Gastrocnemius medialis (tissue), 4 donors: ENCODE measurements at regions not wholly inside any gene's neighbourhood (a gene's known extent, or its start where the extent isn't known, plus 50 kb on each side); places are given as distances from the start of the nearest gene placed in this dataset.
A peak's percentile ranks its signal among the peaks of the same experiment; 100 is the strongest.

ENCODE experiments used
- ATAC-seq, 2 donors: fragments of 150-250 bp; one replicate each; pipeline ENCODE4 v1.9.1; 2016
- DNase-seq, 2 donors: peaks; one replicate each; pipeline ENCODE4 v3.0.0-alpha.2; 2019
- H3K27ac ChIP-seq, 4 donors: fragments of 200-600 bp; sonication (generic); 1 replicate in 1 of 4; 2 replicates in 3 of 4; pipeline ENCODE4 v1.5.1; 2016 to 2018; ENCODE audit warnings: mild to moderate bottlenecking in 2 of 4, moderate library complexity in 1 of 4
- H3K27me3 ChIP-seq, 3 donors: fragments of 200-600 bp; sonication (generic) in 2 of 3; 1 replicate in 1 of 3; 2 replicates in 2 of 3; pipeline versions ENCODE4 v1.5.1 to v1.6.0; 2016 to 2019; ENCODE audit warnings: mild to moderate bottlenecking in 1 of 3, moderate library complexity in 1 of 3
- H3K36me3 ChIP-seq, 2 donors: fragments of 200-600 bp; sonication (generic) in 1 of 2; one replicate each; pipeline ENCODE4 v1.5.1; 2017 to 2018
- H3K4me1 ChIP-seq, 2 donors: fragments of 200-600 bp; sonication (generic) in 1 of 2; one replicate each; pipeline ENCODE4 v1.5.1; 2016 to 2017; ENCODE audit warnings: mild to moderate bottlenecking in 2 of 2
- H3K4me3 ChIP-seq, 4 donors: fragments of 200-600 bp; sonication (generic) in 3 of 4; 1 replicate in 1 of 4; 2 replicates in 3 of 4; pipeline ENCODE4 v1.5.1; 2016 to 2019; ENCODE audit warnings: mild to moderate bottlenecking in 2 of 4
- H3K9me3 ChIP-seq, 3 donors: fragments of 200-600 bp; sonication (generic) in 2 of 3; 1 replicate in 1 of 3; 2 replicates in 2 of 3; pipeline ENCODE4 v1.5.1; 2016 to 2019
- POLR2A ChIP-seq, 2 donors: fragments of 450-650 bp; IDR thresholded peaks; one replicate each; pipeline ENCODE4 v1.6.1; 2017; ENCODE audit warnings: antibody characterized with exemption in 2 of 2, mild to moderate bottlenecking in 2 of 2, moderate library complexity in 2 of 2
- in situ Hi-C, 4 donors: fragments of 200-750 bp; cut with MboI; loops; one replicate each; pipeline versions ENCODE4 v1.15.0 to v1.8.0; 2017; ENCODE audit warnings: low sequenced_read_pairs in 4 of 4
- intact Hi-C: fragments of 100-400 bp; cut with DNase I; formaldehyde crosslinking; loops from one replicate; pipeline ENCODE4 v1.15.1; 2023; ENCODE audit warnings: low total_unique reads
- TF ChIP-seq, protein P1 (sequence below), 5 experiments: fragments of 450-650 bp in 3 of 5; fragments of 200-600 bp in 2 of 5; sonication (generic) in 2 of 5; IDR thresholded peaks in 4 of 5; conservative IDR thresholded peaks in 1 of 5; 1 replicate in 4 of 5; 2 replicates in 1 of 5; pipeline ENCODE4 v1.5.1; 2016 to 2019; ENCODE audit warnings: antibody characterized with exemption in 5 of 5, mild to moderate bottlenecking in 3 of 5, moderate library complexity in 3 of 5

GRCh38 chr18:25830787-25831186 is 259.6 kb downstream of the SS18 start:
- H3K36me3 ChIP-seq: no peaks in the 10 kb centered on the region
- ATAC-seq: peak; percentile 86 to 89
- DNase-seq: peak; percentile 32 to 58

GRCh38 chr18:25827961-25828561 is 262.4 kb downstream of the SS18 start:
- intact Hi-C loops: no loop called here
- no peaks in the 10 kb centered on the region for H3K9me3 ChIP-seq
- no peak for ATAC-seq
- no peak for DNase-seq
- TF ChIP-seq, protein P1, sequence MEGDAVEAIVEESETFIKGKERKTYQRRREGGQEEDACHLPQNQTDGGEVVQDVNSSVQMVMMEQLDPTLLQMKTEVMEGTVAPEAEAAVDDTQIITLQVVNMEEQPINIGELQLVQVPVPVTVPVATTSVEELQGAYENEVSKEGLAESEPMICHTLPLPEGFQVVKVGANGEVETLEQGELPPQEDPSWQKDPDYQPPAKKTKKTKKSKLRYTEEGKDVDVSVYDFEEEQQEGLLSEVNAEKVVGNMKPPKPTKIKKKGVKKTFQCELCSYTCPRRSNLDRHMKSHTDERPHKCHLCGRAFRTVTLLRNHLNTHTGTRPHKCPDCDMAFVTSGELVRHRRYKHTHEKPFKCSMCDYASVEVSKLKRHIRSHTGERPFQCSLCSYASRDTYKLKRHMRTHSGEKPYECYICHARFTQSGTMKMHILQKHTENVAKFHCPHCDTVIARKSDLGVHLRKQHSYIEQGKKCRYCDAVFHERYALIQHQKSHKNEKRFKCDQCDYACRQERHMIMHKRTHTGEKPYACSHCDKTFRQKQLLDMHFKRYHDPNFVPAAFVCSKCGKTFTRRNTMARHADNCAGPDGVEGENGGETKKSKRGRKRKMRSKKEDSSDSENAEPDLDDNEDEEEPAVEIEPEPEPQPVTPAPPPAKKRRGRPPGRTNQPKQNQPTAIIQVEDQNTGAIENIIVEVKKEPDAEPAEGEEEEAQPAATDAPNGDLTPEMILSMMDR (IDR thresholded peaks at IDR 0.05 in 4 of 5, conservative IDR thresholded peaks at IDR 0.05 in 1 of 5): no peak
- no peak for TF ChIP-seq POLR2A (IDR thresholded peaks at IDR 0.05)
- no peaks in the 10 kb centered on the region for H3K27me3 ChIP-seq
- peaks cover 0 to 4% of the 10 kb centered on the region in 2 donors for H3K4me1 ChIP-seq
- no peak overlapping the region for H3K4me3 ChIP-seq
- H3K36me3 ChIP-seq: no peaks in the 10 kb centered on the region
- in situ Hi-C loops: loop anchor here in 2 of 4 donors (25.0 kb wide), 2 partner anchors 741 to 941 kb away; no protein-coding TSS in a partner anchor
- no peak overlapping the region for H3K27ac ChIP-seq

More at GRCh38 chr18:25830787-25831186, 259.6 kb downstream of the SS18 start:
- Histone ChIP-seq H3K27me3 (no peaks in the 10 kb centered on the region), H3K4me3 (no peak overlapping the region), H3K4me1 (peaks cover 0 to 4% of the 10 kb centered on the region in 2 donors), H3K27ac (no peak overlapping the region), H3K9me3 (no peaks in the 10 kb centered on the region)
- no peak for TF ChIP-seq POLR2A (IDR thresholded peaks at IDR 0.05)
- TF ChIP-seq, protein P1 (IDR thresholded peaks at IDR 0.05 in 4 of 5, conservative IDR thresholded peaks at IDR 0.05 in 1 of 5): no peak
- intact Hi-C loops: no loop called here
- in situ Hi-C loops: loop anchor here in 2 of 4 donors (25.0 kb wide), 2 partner anchors 743 to 943 kb away; no protein-coding TSS in a partner anchor

GRCh38 chr18:25827228-25827627 is 263.2 kb downstream of the SS18 start:
- H3K27me3 ChIP-seq: no peaks in the 10 kb centered on the region
- H3K4me3 ChIP-seq: no peak overlapping the region
- TF ChIP-seq, protein P1 (IDR thresholded peaks at IDR 0.05 in 4 of 5, conservative IDR thresholded peaks at IDR 0.05 in 1 of 5): no peak
- TF ChIP-seq POLR2A (IDR thresholded peaks at IDR 0.05): no peak
- ATAC-seq (no peak), DNase-seq (no peak)
- H3K36me3 ChIP-seq: no peaks in the 10 kb centered on the region
- H3K4me1 ChIP-seq: peaks cover 0 to 4% of the 10 kb centered on the region in 2 donors
- intact Hi-C loops (no loop called here), in situ Hi-C loops (loop anchor here in 2 of 4 donors (25.0 kb wide), 2 partner anchors 740 to 940 kb away; no protein-coding TSS in a partner anchor)
- no peak overlapping the region for H3K27ac ChIP-seq
- H3K9me3 ChIP-seq: no peaks in the 10 kb centered on the region

DNA sequence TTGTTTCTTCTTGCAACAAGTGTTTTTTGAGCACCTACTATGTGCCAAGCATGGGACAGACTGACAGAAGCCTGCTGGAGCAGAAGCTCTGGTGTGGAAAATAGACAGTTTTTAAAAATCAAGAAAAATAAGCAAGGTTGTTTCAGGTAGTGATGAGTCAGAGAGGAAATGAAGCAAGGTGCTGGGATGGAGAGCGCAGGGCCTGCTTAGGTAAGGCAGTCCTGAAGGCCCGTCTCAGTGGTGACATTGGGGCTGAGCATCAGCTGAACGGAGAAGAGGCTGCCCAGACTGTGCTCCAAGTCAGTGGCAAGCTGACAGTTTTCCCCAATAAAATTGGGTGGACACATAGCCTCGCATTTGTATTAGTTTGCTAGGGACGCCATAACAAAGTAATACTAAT is 263.6 kb downstream of the SS18 start:
- Histone ChIP-seq H3K4me1 (peaks cover 0 to 4% of the 10 kb centered on the region in 2 donors), H3K9me3 (no peaks in the 10 kb centered on the region), H3K27me3 (no peaks in the 10 kb centered on the region), H3K4me3 (no peak overlapping the region), H3K36me3 (no peaks in the 10 kb centered on the region), H3K27ac (no peak overlapping the region)
- ATAC-seq (no peak), DNase-seq (no peak)
- TF ChIP-seq POLR2A (IDR thresholded peaks at IDR 0.05): no peak
- intact Hi-C loops (no loop called here), in situ Hi-C loops (loop anchor here in 2 of 4 donors (25.0 kb wide), 2 partner anchors 740 to 940 kb away; no protein-coding TSS in a partner anchor)

DNA sequence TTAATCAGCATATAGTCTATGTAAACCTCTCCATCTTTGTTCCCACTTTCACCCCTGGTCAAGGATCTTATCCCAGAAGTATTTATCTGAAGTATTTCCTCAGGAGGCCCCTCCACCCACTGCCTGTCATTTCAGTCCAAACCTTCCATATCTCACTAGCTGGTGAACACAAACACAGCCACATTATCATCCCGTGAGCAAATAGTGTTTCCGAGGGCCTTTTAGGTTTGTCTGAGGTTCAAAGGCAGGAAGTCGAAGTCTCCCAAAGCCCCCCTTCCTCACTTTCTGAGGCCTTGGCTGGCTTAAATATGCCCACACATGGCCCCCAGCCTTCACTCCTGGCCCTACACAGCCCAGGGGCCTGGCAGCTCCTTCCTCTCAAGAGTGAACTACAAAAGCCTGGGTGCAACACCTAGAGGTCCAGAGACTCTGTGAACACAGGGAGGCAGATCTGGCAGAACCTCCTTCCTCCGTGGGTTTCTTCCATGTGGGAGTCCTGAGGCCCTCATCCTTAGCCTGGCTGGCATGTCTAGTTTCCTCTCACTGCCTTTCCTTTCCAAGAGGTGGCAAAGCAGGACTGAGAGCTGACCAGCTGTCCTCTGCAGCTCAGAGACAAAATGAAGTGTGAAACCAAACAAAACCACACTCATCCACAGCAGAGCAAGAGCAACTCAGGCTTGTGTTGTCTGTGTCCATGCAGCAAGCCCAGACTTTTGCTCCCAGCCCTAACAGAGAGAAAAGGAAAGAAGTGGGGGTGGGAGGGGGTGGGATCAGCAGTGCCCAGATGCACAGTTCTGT is 264.2 kb downstream of the SS18 start:
- no peak for DNase-seq
- ATAC-seq: no peak
- H3K4me1 ChIP-seq: peaks cover 0 to 4% of the 10 kb centered on the region in 2 donors
- TF ChIP-seq, protein P1 (IDR thresholded peaks at IDR 0.05 in 4 of 5, conservative IDR thresholded peaks at IDR 0.05 in 1 of 5): no peak
- no peak for TF ChIP-seq POLR2A (IDR thresholded peaks at IDR 0.05)
- H3K27ac ChIP-seq: no peak overlapping the region
- in situ Hi-C loops (loop anchor here in 2 of 4 donors (25.0 kb wide), 2 partner anchors 739 to 939 kb away; no protein-coding TSS in a partner anchor), intact Hi-C loops (no loop called here)
- no peaks in the 10 kb centered on the region for H3K27me3 ChIP-seq
- H3K4me3 ChIP-seq: no peak overlapping the region
- no peaks in the 10 kb centered on the region for H3K36me3 ChIP-seq
- no peaks in the 10 kb centered on the region for H3K9me3 ChIP-seq
